ENCODE measurements at regions not wholly inside any gene's neighbourhood (a gene's known extent, or its start where the extent isn't known, plus 50 kb on each side); places are given as distances from the start of the nearest gene placed in this dataset.

- no peak overlapping the region for H3K4me3 ChIP-seq (ENCODE audit: low read depth, low read length)
- no peak for TF ChIP-seq CTCF (IDR thresholded peaks at IDR 0.05; ENCODE audit: insufficient read depth, low read length, poor library complexity, severe bottlenecking)
Observed at GRCh38 chr4:124409044-124409443, 303.5 kb downstream of the ANKRD50 start.

GRCh38 chr4:124414276-124415040 is 298.1 kb downstream of the ANKRD50 start:
- no peak for TF ChIP-seq CTCF (IDR thresholded peaks at IDR 0.05; ENCODE audit: insufficient read depth, low read length, poor library complexity, severe bottlenecking)
- DNase-seq (ENCODE audit: low read depth) = no peak
- Histone ChIP-seq H3K4me3 (ENCODE audit: low read depth, low read length) (no peak overlapping the region), H3K27me3 (ENCODE audit: control insufficient read depth, insufficient read depth, low read length) (no peaks in the 10 kb centered on the region), H3K36me3 (ENCODE audit: control insufficient read depth, insufficient read depth, low read length) (no peaks in the 10 kb centered on the region)

More at GRCh38 chr4:124409044-124409443, 303.5 kb downstream of the ANKRD50 start:
- H3K27me3 ChIP-seq (ENCODE audit: control insufficient read depth, insufficient read depth, low read length) = no peaks in the 10 kb centered on the region
- H3K36me3 ChIP-seq (ENCODE audit: control insufficient read depth, insufficient read depth, low read length) = no peaks in the 10 kb centered on the region
- DNase-seq (ENCODE audit: low read depth) = no peak

- no peaks in the 10 kb centered on the region for H3K36me3 ChIP-seq (ENCODE audit: control insufficient read depth, insufficient read depth, low read length)
- no peak for TF ChIP-seq CTCF (IDR thresholded peaks at IDR 0.05; ENCODE audit: insufficient read depth, low read length, poor library complexity, severe bottlenecking)
- no peak for DNase-seq (ENCODE audit: low read depth)
- no peak overlapping the region for H3K4me3 ChIP-seq (ENCODE audit: low read depth, low read length)
- no peaks in the 10 kb centered on the region for H3K27me3 ChIP-seq (ENCODE audit: control insufficient read depth, insufficient read depth, low read length)
Observed at GRCh38 chr4:124415146-124415545, 297.4 kb downstream of the ANKRD50 start.

GRCh38 chr4:124417371-124417770 is 295.2 kb downstream of the ANKRD50 start:
- H3K27me3 ChIP-seq (ENCODE audit: control insufficient read depth, insufficient read depth, low read length) = no peaks in the 10 kb centered on the region
- no peaks in the 10 kb centered on the region for H3K36me3 ChIP-seq (ENCODE audit: control insufficient read depth, insufficient read depth, low read length)
- DNase-seq (ENCODE audit: low read depth) = no peak
- no peak overlapping the region for H3K4me3 ChIP-seq (ENCODE audit: low read depth, low read length)
- TF ChIP-seq CTCF (IDR thresholded peaks at IDR 0.05; ENCODE audit: insufficient read depth, low read length, poor library complexity, severe bottlenecking) = no peak

- no peak overlapping the region for H3K4me3 ChIP-seq (ENCODE audit: low read depth, low read length)
- H3K27me3 ChIP-seq (ENCODE audit: control insufficient read depth, insufficient read depth, low read length) = no peaks in the 10 kb centered on the region
- TF ChIP-seq CTCF (IDR thresholded peaks at IDR 0.05; ENCODE audit: insufficient read depth, low read length, poor library complexity, severe bottlenecking) = no peak
- H3K36me3 ChIP-seq (ENCODE audit: control insufficient read depth, insufficient read depth, low read length) = no peaks in the 10 kb centered on the region
- no peak for DNase-seq (ENCODE audit: low read depth)
Observed at GRCh38 chr4:124420166-124420695, 292.3 kb downstream of the ANKRD50 start.

- DNase-seq (ENCODE audit: low read depth) = no peak
- TF ChIP-seq CTCF (IDR thresholded peaks at IDR 0.05; ENCODE audit: insufficient read depth, low read length, poor library complexity, severe bottlenecking) = no peak
- H3K36me3 ChIP-seq (ENCODE audit: control insufficient read depth, insufficient read depth, low read length) = no peaks in the 10 kb centered on the region
- H3K4me3 ChIP-seq (ENCODE audit: low read depth, low read length) = no peak overlapping the region
- H3K27me3 ChIP-seq (ENCODE audit: control insufficient read depth, insufficient read depth, low read length) = no peaks in the 10 kb centered on the region
Observed at GRCh38 chr4:124423160-124423559, 289.4 kb downstream of the ANKRD50 start.
